NT2/D1 (cell line): ENCODE measurements at regions not wholly inside any gene's neighbourhood (a gene's known extent, or its start where the extent isn't known, plus 50 kb on each side); places are given as distances from the start of the nearest gene placed in this dataset.

ENCODE experiments used
- DNase-seq: peaks from one replicate; pipeline ENCODE4 v3.0.0-alpha.2; 2011; ENCODE audit warnings: low read depth, low spot score
- H3K27me3 ChIP-seq: 2 replicates; pipeline ENCODE4 v1.6.0; 2011; ENCODE audit warnings: mild to moderate bottlenecking; ENCODE audit not compliant: insufficient read length, insufficient read depth
- H3K36me3 ChIP-seq: 2 replicates; pipeline ENCODE4 v1.6.1; 2011; ENCODE audit warnings: mild to moderate bottlenecking, low read length, mixed read lengths; ENCODE audit not compliant: insufficient read depth, insufficient read length
- H3K4me1 ChIP-seq: 2 replicates; pipeline ENCODE4 v1.5.1; 2011; ENCODE audit not compliant: insufficient read depth, insufficient read length
- H3K4me3 ChIP-seq: 2 replicates; pipeline ENCODE4 v1.5.1; 2011; ENCODE audit warnings: low read depth; ENCODE audit not compliant: insufficient read length
- H3K9ac ChIP-seq: 2 replicates; pipeline ENCODE4 v1.6.0; 2011; ENCODE audit warnings: low read depth; ENCODE audit not compliant: insufficient read length
- H3K9me3 ChIP-seq: 2 replicates; pipeline ENCODE4 v1.5.1; 2011; ENCODE audit warnings: mild to moderate bottlenecking, low read length; ENCODE audit not compliant: insufficient read depth
- SUZ12 ChIP-seq: IDR thresholded peaks from 2 replicates; pipeline ENCODE4 v1.6.1; 2011; ENCODE audit not compliant: insufficient read length, insufficient read depth; ENCODE audit errors: extremely low read depth
- YY1 ChIP-seq: IDR thresholded peaks from 2 replicates; pipeline ENCODE4 v1.6.1; 2011; ENCODE audit not compliant: insufficient read length, insufficient read depth
- ZNF274 ChIP-seq: IDR thresholded peaks from 2 replicates; pipeline ENCODE4 v1.6.1; 2011; ENCODE audit warnings: mild to moderate bottlenecking, low read depth, low read length

DNA sequence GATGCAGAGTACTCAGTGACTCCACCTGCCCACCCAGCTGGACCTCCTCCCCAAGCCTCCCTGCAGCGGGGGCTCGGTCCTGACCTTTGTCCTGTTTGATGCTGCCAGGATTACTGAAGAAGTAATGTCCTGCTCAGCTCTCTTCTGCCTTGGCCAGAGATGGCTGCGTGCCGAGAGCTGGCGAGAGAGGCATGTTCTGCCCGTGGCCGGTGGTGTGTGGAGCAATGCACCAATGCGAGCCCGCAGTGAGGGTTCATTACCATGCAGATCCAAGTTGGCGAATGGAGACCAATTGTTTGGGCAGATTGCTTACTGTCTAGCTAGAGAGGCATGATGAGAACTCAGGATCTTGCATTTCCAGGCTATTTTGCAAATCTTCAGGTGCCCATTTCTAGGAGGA is 248.9 kb downstream of the ENGASE start:
- Histone ChIP-seq H3K36me3 (no peaks in the 10 kb centered on the region), H3K27me3 (peaks cover 57% of the 10 kb centered on the region), H3K4me1 (no peaks in the 10 kb centered on the region), H3K4me3 (no peak overlapping the region), H3K9ac (no peak overlapping the region), H3K9me3 (no peaks in the 10 kb centered on the region)
- no peak for DNase-seq
- TF ChIP-seq ZNF274: no peak
- no peak for TF ChIP-seq YY1

DNA sequence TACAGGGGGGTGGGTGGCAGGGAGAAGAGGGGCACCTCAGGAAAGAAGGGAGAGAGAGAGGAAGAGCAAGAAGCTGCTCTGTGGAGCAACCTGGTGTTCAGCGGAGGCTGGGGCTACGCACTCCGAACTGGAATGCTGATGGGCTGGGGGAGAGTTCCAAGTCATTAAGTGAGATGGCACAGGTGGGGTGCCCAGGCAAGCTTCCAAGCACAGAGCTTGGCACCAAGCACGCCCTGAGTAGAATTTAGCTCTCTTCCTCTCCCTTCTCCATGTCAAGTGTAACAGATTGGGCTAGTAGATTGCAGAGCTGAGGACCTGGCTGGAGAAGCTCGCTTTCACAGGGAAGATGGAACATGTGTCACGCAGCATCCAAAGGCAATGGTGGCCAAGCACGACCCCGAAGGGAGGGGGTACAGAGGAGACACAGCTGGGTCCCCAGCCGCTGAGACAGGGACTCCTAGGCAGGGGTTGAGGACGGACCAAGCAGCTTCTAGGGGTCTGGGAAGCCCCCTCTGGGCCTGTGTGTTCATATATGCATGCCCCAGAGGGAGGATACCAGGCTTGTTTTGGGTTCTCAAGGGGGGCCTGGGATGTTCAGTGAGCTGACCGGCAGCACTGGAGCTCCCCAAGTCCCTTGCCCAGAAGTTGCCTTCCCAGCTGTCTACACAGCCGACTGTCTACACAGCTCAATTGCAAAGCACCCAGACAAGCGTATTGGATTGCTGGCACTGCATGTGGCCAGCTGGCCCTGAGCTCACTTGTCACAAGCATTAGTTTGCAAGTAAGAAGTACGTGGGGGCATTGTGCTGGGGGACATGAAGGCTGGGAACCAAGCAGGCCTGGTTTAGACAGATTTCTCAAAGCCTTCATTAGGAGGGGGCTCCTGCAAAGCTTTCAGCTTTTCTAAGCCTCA is 247.8 kb downstream of the ENGASE start:
- no peak overlapping the region for H3K9ac ChIP-seq
- H3K27me3 ChIP-seq: peaks cover 56% of the 10 kb centered on the region
- DNase-seq: no peak
- no peaks in the 10 kb centered on the region for H3K4me1 ChIP-seq
- TF ChIP-seq ZNF274 (no peak), YY1 (no peak), SUZ12 (no peak)
- H3K36me3 ChIP-seq: no peaks in the 10 kb centered on the region
- no peak overlapping the region for H3K4me3 ChIP-seq
- no peaks in the 10 kb centered on the region for H3K9me3 ChIP-seq

DNA sequence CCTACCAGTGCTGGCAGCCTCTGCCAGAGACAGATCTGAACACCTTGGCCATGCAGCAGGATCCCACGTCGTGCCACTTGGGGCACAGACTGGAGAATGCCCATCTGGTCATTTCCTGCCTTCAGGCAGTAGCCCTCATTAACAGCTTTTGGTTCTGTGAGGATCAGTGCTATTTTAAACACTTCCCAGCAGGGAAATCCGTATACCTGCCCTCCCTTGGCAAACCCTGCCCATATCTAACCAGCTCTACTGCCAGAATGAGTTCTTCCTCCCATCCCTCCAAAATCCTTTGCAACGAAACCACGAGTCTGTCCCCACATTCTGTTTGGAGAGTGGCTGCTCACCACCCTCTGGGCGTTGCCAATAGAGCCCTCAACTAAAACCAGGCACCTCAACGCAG is 245.7 kb downstream of the ENGASE start:
- Histone ChIP-seq H3K9ac (no peak overlapping the region), H3K4me1 (peaks cover 2% of the 10 kb centered on the region), H3K36me3 (no peaks in the 10 kb centered on the region), H3K27me3 (peaks cover 38% of the 10 kb centered on the region), H3K9me3 (no peaks in the 10 kb centered on the region), H3K4me3 (no peak overlapping the region)
- no peak for TF ChIP-seq ZNF274
- TF ChIP-seq SUZ12: no peak
- no peak for TF ChIP-seq YY1
- DNase-seq: no peak

DNA sequence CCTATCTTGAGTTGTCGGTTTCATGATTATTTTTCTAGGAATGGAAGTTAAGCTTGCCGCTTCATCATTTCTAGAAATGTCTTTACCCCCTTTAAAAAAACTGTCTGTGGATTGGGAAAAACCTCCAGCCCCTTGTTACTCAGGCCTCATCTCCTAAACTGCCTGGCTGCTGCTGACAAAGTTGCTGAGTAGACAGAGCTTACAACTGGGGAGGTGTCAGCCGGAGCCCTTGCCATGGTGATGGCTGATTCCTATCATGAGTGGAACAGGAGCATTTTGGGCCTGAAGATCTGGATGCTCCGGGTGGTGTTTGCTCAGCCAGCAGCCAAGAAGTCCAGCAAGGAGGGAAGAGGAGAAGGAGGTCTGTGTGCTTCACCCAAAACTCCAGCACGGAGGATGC is 243.3 kb downstream of the ENGASE start:
- Histone ChIP-seq H3K4me1 (peaks cover 6% of the 10 kb centered on the region), H3K9ac (no peak overlapping the region), H3K4me3 (no peak overlapping the region), H3K9me3 (no peaks in the 10 kb centered on the region), H3K36me3 (no peaks in the 10 kb centered on the region), H3K27me3 (peaks cover 14% of the 10 kb centered on the region)
- no peak for DNase-seq
- no peak for TF ChIP-seq ZNF274

DNA sequence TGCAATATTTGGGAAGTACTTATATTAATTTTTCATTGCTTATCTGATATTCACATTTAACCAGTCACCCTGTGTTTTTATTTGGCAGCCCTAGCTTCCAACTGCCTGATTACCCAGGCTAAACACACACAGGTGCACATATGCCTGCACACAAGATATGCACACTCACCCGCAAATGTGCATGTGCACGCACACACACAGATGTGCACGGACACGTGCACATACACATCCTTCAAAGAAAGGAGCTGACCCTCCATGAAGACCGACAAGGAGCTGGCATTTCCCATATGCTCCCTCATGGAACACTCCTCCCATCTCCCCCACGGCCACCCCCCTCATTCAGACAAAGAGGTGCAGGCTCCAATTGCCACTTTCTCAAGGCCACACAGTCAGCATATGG is 242.2 kb downstream of the ENGASE start:
- H3K9ac ChIP-seq: no peak overlapping the region
- peaks cover 5% of the 10 kb centered on the region for H3K27me3 ChIP-seq
- no peak for TF ChIP-seq SUZ12
- TF ChIP-seq YY1: no peak
- TF ChIP-seq ZNF274: no peak
- H3K9me3 ChIP-seq: no peaks in the 10 kb centered on the region
- no peak for DNase-seq
- no peak overlapping the region for H3K4me3 ChIP-seq
- peaks cover 6% of the 10 kb centered on the region for H3K4me1 ChIP-seq
- no peaks in the 10 kb centered on the region for H3K36me3 ChIP-seq

DNA sequence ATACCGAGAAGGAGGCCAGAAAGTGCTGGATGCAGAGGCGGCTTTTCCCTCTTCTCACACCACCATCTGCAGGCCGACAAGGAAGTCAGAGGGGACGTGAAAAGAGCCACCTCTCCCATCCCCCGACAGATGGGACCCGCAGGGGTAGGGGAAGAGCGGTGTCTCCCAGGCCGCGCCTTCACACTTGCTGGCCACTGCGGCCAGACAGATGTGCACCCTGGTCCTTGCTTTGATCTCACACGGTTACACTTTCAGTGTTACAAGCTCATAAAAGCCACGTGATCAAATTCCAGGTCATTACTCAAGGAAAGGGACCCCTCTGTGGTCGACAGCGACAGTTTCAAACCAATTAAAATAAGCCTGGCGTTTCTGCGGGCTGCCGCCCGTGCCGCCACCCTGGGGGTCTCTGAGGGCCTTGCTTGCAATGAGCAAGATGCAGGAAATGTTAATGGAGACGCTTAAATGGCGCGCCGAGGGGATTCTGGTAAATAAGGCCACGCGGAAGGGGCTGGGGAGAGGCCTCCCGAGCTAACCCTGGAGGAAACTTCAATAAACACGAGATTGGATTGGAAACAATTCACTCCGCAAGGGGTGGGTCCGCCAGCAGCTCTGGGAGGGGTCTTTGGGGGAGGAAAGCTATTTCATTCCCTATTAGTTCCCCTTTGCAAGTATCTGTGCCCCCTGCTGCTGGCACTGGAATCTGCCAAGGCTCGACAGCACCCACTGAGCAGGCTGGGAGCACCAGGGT is 240.9 kb downstream of the ENGASE start:
- no peak for DNase-seq
- no peak overlapping the region for H3K9ac ChIP-seq
- H3K36me3 ChIP-seq: no peaks in the 10 kb centered on the region
- peaks cover 5% of the 10 kb centered on the region for H3K27me3 ChIP-seq
- H3K9me3 ChIP-seq: no peaks in the 10 kb centered on the region
- no peak for TF ChIP-seq SUZ12
- TF ChIP-seq YY1: no peak
- no peak for TF ChIP-seq ZNF274
- peaks cover 6% of the 10 kb centered on the region for H3K4me1 ChIP-seq
- no peak overlapping the region for H3K4me3 ChIP-seq

DNA sequence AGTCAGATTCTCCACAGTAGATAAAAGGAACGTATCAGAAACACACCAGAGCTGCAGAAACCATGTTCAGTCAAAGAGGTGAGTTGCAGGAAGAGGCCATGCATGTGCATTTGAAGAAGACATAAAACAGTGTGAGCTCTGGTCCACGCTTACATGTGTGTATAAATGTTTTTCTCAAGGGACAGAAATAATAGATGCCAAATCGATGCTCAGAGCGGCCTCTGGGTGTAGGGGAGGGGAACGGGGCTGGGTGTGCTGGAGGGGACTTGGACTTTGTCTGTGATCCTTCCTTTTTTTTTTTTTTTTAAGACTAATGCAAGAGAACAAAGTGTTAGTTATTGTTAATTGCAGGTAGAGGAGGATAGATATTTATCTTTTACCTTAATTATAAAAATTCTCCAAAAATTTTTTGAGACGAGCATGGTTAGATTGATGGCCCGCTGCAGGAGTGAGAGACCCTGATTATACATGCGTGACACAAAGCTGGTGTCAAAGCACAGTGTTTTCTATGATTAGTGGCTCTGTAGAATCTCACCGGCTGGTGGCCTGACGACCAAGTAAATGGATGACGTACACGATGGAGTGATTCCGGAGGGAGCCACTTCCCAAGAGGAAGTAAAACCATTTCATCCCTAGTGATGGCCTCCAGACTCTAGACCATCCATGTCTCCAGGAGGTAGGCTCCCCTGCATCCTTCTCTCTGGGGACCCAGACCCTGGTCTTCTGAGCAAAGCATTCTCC is 240.2 kb downstream of the ENGASE start:
- H3K4me1 ChIP-seq: peaks cover 6% of the 10 kb centered on the region
- TF ChIP-seq YY1 (no peak), ZNF274 (no peak), SUZ12 (no peak)
- H3K9ac ChIP-seq: no peak overlapping the region
- H3K36me3 ChIP-seq: no peaks in the 10 kb centered on the region
- no peaks in the 10 kb centered on the region for H3K9me3 ChIP-seq
- H3K4me3 ChIP-seq: no peak overlapping the region
- peaks cover 5% of the 10 kb centered on the region for H3K27me3 ChIP-seq
- DNase-seq: no peak
